K562 (cell line): ENCODE measurements at regions not wholly inside any gene's neighbourhood (a gene's known extent, or its start where the extent isn't known, plus 50 kb on each side); places are given as distances from the start of the nearest gene placed in this dataset.

ENCODE experiments used
- ATAC-seq: fragments of 200-7000 bp; cut with Tn5 transposase; 3 replicates; pipeline ENCODE4 v1.9.1; 2020; ENCODE audit warnings: moderate library complexity
- BruUV-seq: library from RNA; stranded (reverse); fragments of 400-500 nt; replicated peaks from 2 replicates; lab custom pipeline; 2021; lab: Mats Ljungman, UMichigan
- CTCF ChIA-PET: fragments of 300-600 bp; formaldehyde crosslinking; extraction: SDS; loops from one replicate; lab custom pipeline; 2021; ENCODE audit warnings: low intra/inter-chr PET ratio; lab: Yijun Ruan, JAX
- POLR2A ChIA-PET: fragments of 300-600, 350-650 bp; sonication (Branson Sonifier 250); formaldehyde crosslinking; extraction: SDS; loops from one replicate; lab custom pipeline; 2021; ENCODE audit warnings: antibody characterized with exemption, inconsistent platforms; lab: Yijun Ruan, JAX
- DNase-seq, 4 experiments: peaks; one replicate each; pipeline versions ENCODE4 v3.0.0 to v3.0.0-alpha.2; 2011 to 2018; ENCODE audit warnings: low spot score in 3 of 4, mixed read lengths in 3 of 4; ENCODE audit errors: extremely low read depth in 1 of 4
- FAIRE-seq: peaks from 2 replicates; lab custom pipeline; 2011; peaks lifted over from hg19 to GRCh38; lab: Jason Lieb, UNC
- H2AFZ ChIP-seq: 2 replicates; pipeline ENCODE4 v1.6.0; 2011; ENCODE audit warnings: low read depth, low read length, control low read depth, inconsistent platforms
- H3K27ac ChIP-seq: fragments of 200-600 bp; 3 replicates; pipeline ENCODE4 v1.8.0; 2011; ENCODE audit warnings: low read depth, mild to moderate bottlenecking, control low read depth, inconsistent platforms, low read length, moderate library complexity, mixed read lengths; ENCODE audit errors: extremely low read depth
- H3K27me3 ChIP-seq, 2 experiments: fragments of 300-600 bp in 1 of 2; 2 replicates in 1 of 2; 3 replicates in 1 of 2; pipeline versions ENCODE4 v1.6.0 to v1.8.0; 2011; ENCODE audit warnings: inconsistent platforms in 2 of 2, low read length in 2 of 2, mild to moderate bottlenecking in 1 of 2, mixed read lengths in 1 of 2, moderate library complexity in 1 of 2; ENCODE audit not compliant: control insufficient read depth in 2 of 2, insufficient read depth in 2 of 2
- H3K36me3 ChIP-seq: fragments of 300-600 bp; 3 replicates; pipeline ENCODE4 v1.8.0; 2011; ENCODE audit warnings: mild to moderate bottlenecking, low read length, inconsistent platforms; ENCODE audit not compliant: control insufficient read depth, insufficient read depth
- H3K4me1 ChIP-seq, 2 experiments: fragments of 200-600 bp in 1 of 2; replicated peaks in 1 of 2; 2 replicates in 1 of 2; 3 replicates in 1 of 2; pipeline versions ENCODE4 v1.5.1 to v1.8.0; 2011; ENCODE audit warnings: inconsistent platforms in 2 of 2, low read length in 2 of 2, mild to moderate bottlenecking in 1 of 2, mixed read lengths in 1 of 2, moderate library complexity in 1 of 2; ENCODE audit not compliant: control insufficient read depth in 2 of 2, insufficient read depth in 2 of 2
- H3K4me2 ChIP-seq: 2 replicates; pipeline ENCODE4 v1.6.1; 2011; ENCODE audit warnings: low read length, control low read depth, inconsistent platforms, mixed read lengths; ENCODE audit not compliant: insufficient read depth
- H3K4me3 ChIP-seq: fragments of 200-600 bp; sonication (generic), shearing (Covaris generic); 2 replicates; pipeline ENCODE4 v1.5.1; 2016; ENCODE audit warnings: control low read depth, inconsistent platforms
- H3K79me2 ChIP-seq: fragments of 200-600 bp; 3 replicates; pipeline ENCODE4 v1.8.0; 2011; ENCODE audit warnings: low read length, inconsistent platforms; ENCODE audit not compliant: control insufficient read depth, insufficient read depth
- H3K9ac ChIP-seq, 2 experiments: 2 replicates each; pipeline versions ENCODE4 v1.6.0 to v1.6.1; 2011; ENCODE audit warnings: low read depth in 2 of 2, low read length in 2 of 2, control low read depth in 1 of 2, inconsistent platforms in 1 of 2, mild to moderate bottlenecking in 1 of 2, mixed read lengths in 1 of 2; ENCODE audit not compliant: insufficient read depth in 1 of 2
- H3K9me1 ChIP-seq: one replicate; pipeline ENCODE4 v1.6.0; 2011; ENCODE audit warnings: inconsistent platforms, mild to moderate bottlenecking, low read length, moderate library complexity; ENCODE audit not compliant: control insufficient read depth, insufficient read depth
- H3K9me3 ChIP-seq: replicated peaks from 2 replicates; pipeline ENCODE4 v1.5.1; 2011; ENCODE audit warnings: low read depth, low read length, inconsistent platforms; ENCODE audit not compliant: control insufficient read depth, insufficient read depth
- H4K20me1 ChIP-seq: replicated peaks from 2 replicates; pipeline ENCODE4 v1.6.1; 2011; ENCODE audit warnings: low read length, inconsistent platforms, mixed read lengths; ENCODE audit not compliant: control insufficient read depth, insufficient read depth
- CBFB ChIP-seq: sonication (generic); formaldehyde crosslinking; IDR thresholded peaks from 2 replicates; pipeline ENCODE4 v1.4.0; 2020; ENCODE audit warnings: mild to moderate bottlenecking, missing genetic modification reagents
- CC2D1A ChIP-seq: fragments of 450-650 bp; IDR thresholded peaks from 2 replicates; pipeline ENCODE4 v1.6.1; 2017; ENCODE audit warnings: mild to moderate bottlenecking
- CEBPB ChIP-seq: fragments of 450-650 bp; IDR thresholded peaks from 2 replicates; pipeline ENCODE4 v1.6.1; 2016; ENCODE audit warnings: missing genetic modification characterization, missing compliant biosample characterization
- GABPB2 ChIP-seq: fragments of 250-450 bp; sonication (Bioruptor Pico); conservative IDR thresholded peaks from 2 replicates; pipeline ENCODE4 v1.5.1; 2021; ENCODE audit warnings: mild to moderate bottlenecking
- HMG20A ChIP-seq: fragments of 450-650 bp; formaldehyde crosslinking; conservative IDR thresholded peaks from 2 replicates; pipeline ENCODE4 v1.4.0; 2020; ENCODE audit warnings: mild to moderate bottlenecking, mixed read lengths
- HNRNPH1 ChIP-seq: fragments of 200-400 bp; formaldehyde crosslinking; optimal IDR thresholded peaks from 2 replicates; pipeline ENCODE3; 2017; ENCODE audit warnings: low read depth, mild to moderate bottlenecking, low read length, moderate library complexity
- HNRNPK ChIP-seq: fragments of 200-400 bp; formaldehyde crosslinking; IDR thresholded peaks from one replicate; pipeline ENCODE4 v1.6.1; 2018; ENCODE audit warnings: mild to moderate bottlenecking, low read depth, low read length; ENCODE audit not compliant: poor library complexity, severe bottlenecking
- NRF1 ChIP-seq, 2 experiments: fragments of 450-650 bp; IDR thresholded peaks in 1 of 2; conservative IDR thresholded peaks in 1 of 2; 2 replicates each; pipeline ENCODE4 v1.6.1; 2014; ENCODE audit warnings: mild to moderate bottlenecking in 2 of 2
- RFX5 ChIP-seq: IDR thresholded peaks from 2 replicates; pipeline ENCODE4 v1.6.1; 2011; ENCODE audit warnings: low read depth, mild to moderate bottlenecking, improper control_type of control experiment, low read length
- ZNF133 ChIP-seq: fragments of 250-450 bp; sonication (Bioruptor Pico); IDR thresholded peaks from 2 replicates; pipeline ENCODE4 v1.4.0; 2020; ENCODE audit warnings: mild to moderate bottlenecking
- ZNF253 ChIP-seq: fragments of 250-450 bp; sonication (Bioruptor Pico); conservative IDR thresholded peaks from 2 replicates; pipeline ENCODE4 v1.6.1; 2021; ENCODE audit warnings: mild to moderate bottlenecking
- ZNF511 ChIP-seq: sonication (generic); formaldehyde crosslinking; IDR thresholded peaks from 2 replicates; pipeline ENCODE4 v1.8.0; 2022; ENCODE audit warnings: mild to moderate bottlenecking, missing genetic modification reagents
- WGBS: fragments of 100-300 bp; shearing (Covaris generic); methylation state at CpG from one replicate; pipeline ENCODE4 v1.1.6; 2016; ENCODE audit warnings: low coverage, mixed read lengths; ENCODE audit not compliant: insufficient coverage; ENCODE audit errors: missing lambda C conversion rate; 5-methylcytosine and 5-hydroxymethylcytosine counted together
- in situ Hi-C: fragments of 300-500 bp; cut with MboI; formaldehyde crosslinking; loops from 4 replicates; pipeline ENCODE4 v1.15.0; 2018; ENCODE audit warnings: inconsistent platforms, mixed read lengths
- intact Hi-C: fragments of 100-400 bp; cut with micrococcal nuclease; formaldehyde crosslinking; loops from 2 replicates; pipeline ENCODE4 v1.14.2; 2022
- TF ChIP-seq, protein P1 (sequence below): sonication (generic); formaldehyde crosslinking; IDR thresholded peaks from 2 replicates; pipeline ENCODE4 v1.8.0; 2022; ENCODE audit warnings: mild to moderate bottlenecking, missing genetic modification reagents
- TF ChIP-seq, protein P2 (sequence below): sonication (generic); formaldehyde crosslinking; IDR thresholded peaks from 2 replicates; pipeline ENCODE4 v1.8.0; 2022; ENCODE audit warnings: missing genetic modification reagents, mild to moderate bottlenecking, borderline replicate concordance

GRCh38 chrX:109299091-109299490 is 182.8 kb downstream of the GUCY2F start:
- Histone ChIP-seq H3K4me2 (no peak overlapping the region), H3K9ac (no peak overlapping the region), H3K27ac (no peak overlapping the region), H3K9me1 (no peaks in the 10 kb centered on the region), H4K20me1 (no peaks in the 10 kb centered on the region), H2AFZ (no peak overlapping the region), H3K9me3 (no peaks in the 10 kb centered on the region), H3K4me3 (no peak overlapping the region), H3K4me1 (no peaks in the 10 kb centered on the region), H3K79me2 (no peaks in the 10 kb centered on the region), H3K36me3 (no peaks in the 10 kb centered on the region), H3K27me3 (no peaks in the 10 kb centered on the region)
- in situ Hi-C loops (no loop called here), intact Hi-C loops (no loop called here)
- 0% methylated on average over 2 of the region's 2 CpGs for WGBS
- POLR2A ChIA-PET = no interaction called here
- TF ChIP-seq GABPB2 (no peak), ZNF253 (CRISPR knock-in tag) (no peak), HMG20A (no peak), RFX5 (no peak), NRF1 (conservative IDR thresholded peaks at IDR 0.05 in 1 of 2, IDR thresholded peaks at IDR 0.05 in 1 of 2) (no peak), CBFB (CRISPR knock-in tag) (no peak), CC2D1A (no peak), HNRNPK (no peak), ZNF511 (CRISPR knock-in tag) (no peak), ZNF133 (CRISPR knock-in tag) (no peak), HNRNPH1 (no peak), CEBPB (no peak)
- TF ChIP-seq, protein P1, sequence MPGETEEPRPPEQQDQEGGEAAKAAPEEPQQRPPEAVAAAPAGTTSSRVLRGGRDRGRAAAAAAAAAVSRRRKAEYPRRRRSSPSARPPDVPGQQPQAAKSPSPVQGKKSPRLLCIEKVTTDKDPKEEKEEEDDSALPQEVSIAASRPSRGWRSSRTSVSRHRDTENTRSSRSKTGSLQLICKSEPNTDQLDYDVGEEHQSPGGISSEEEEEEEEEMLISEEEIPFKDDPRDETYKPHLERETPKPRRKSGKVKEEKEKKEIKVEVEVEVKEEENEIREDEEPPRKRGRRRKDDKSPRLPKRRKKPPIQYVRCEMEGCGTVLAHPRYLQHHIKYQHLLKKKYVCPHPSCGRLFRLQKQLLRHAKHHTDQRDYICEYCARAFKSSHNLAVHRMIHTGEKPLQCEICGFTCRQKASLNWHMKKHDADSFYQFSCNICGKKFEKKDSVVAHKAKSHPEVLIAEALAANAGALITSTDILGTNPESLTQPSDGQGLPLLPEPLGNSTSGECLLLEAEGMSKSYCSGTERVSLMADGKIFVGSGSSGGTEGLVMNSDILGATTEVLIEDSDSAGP = no peak
- TF ChIP-seq, protein P2, sequence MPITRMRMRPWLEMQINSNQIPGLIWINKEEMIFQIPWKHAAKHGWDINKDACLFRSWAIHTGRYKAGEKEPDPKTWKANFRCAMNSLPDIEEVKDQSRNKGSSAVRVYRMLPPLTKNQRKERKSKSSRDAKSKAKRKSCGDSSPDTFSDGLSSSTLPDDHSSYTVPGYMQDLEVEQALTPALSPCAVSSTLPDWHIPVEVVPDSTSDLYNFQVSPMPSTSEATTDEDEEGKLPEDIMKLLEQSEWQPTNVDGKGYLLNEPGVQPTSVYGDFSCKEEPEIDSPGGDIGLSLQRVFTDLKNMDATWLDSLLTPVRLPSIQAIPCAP (CRISPR knock-in tag) = no peak
- ATAC-seq (no peak), DNase-seq (no peak), FAIRE-seq (no peak)
- CTCF ChIA-PET = no interaction called here
- BruUV-seq = no TSS peak
